H7 (cell line): ENCODE measurements at regions not wholly inside any gene's neighbourhood (a gene's known extent, or its start where the extent isn't known, plus 50 kb on each side); places are given as distances from the start of the nearest gene placed in this dataset.
"Not testable (repeated sequence)": the region's sequence is repeated elsewhere in the genome, so short reads cannot be mapped to it uniquely, and the experiment has no call there.

Source experiments
- DNase-seq: peaks from one replicate; pipeline ENCODE4 v3.0.0; 2012
- H3K27me3 ChIP-seq: 2 replicates; pipeline ENCODE4 v1.6.0; 2011; ENCODE audit warnings: mild to moderate bottlenecking, low read length; ENCODE audit not compliant: control insufficient read depth, insufficient read depth
- H3K36me3 ChIP-seq: replicated peaks from 2 replicates; pipeline ENCODE4 v1.5.1; 2011; ENCODE audit warnings: low read length; ENCODE audit not compliant: control insufficient read depth, insufficient read depth
- H3K4me3 ChIP-seq: 2 replicates; pipeline ENCODE4 v1.5.1; 2011; ENCODE audit warnings: low read depth, mild to moderate bottlenecking, control low read depth, low read length, moderate library complexity; ENCODE audit not compliant: insufficient read depth

DNA sequence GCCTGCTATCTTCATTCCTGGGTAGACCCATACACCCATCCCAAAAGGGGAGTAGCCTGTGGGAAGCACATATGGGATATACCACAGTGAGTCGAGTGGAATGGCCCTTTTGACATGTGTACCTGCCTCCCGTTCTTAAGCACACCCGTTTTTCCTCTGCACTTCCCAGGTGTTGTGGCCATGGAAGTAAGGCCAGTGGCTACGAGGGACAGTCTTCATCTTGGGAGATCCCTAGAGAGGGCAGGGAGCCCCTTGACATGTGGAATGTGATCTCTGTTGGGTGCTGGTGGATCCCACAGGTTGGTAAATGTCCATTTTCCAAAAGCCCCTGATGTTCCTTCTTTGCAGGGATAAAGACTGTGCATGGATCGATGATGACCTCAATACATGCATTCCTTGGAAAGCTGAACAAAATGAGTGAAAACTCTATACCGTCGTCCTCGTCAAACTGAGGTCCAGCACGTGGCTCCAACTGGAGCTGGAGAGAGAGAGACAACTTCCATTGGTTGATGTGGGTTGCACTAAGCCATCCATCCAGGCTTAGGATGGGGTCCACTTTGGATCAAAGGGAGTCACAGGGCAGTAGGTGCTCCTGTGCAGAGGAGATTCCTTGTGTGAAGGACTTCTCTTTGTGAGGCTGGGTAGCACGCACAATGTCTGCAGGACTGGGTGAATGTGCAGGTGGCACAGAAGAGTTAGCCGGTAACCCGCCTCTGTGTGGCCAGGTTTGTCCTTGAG lies 136.8 kb downstream of the SNRPN start:
- no peak for DNase-seq
- Histone ChIP-seq H3K4me3 (no peak overlapping the region), H3K36me3 (peaks cover 59% of the 10 kb centered on the region), H3K27me3 (no peaks in the 10 kb centered on the region)

DNA sequence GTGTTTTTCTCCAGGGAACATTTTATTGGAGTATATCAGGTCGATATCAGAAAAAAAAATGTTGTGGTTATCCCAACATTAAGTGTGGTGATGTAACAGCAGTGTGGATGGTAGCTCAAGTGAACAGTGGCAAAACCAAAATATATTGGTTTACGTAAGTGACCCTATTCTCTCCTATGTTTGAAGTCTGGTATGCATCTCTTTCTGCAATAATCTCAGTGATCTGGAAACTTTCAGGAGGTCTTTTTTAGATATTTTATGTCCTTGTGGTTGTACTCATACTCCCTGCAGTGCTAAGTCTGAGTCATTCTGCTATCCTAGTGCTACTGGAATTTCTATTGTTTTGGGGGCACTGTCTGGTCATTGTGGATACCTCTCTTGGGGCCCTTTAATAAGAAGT lies 137.9 kb downstream of the SNRPN start:
- Histone ChIP-seq H3K36me3 (peaks cover 55% of the 10 kb centered on the region), H3K27me3 (no peaks in the 10 kb centered on the region), H3K4me3 (no peak overlapping the region)
- DNase-seq, result no peak

DNA sequence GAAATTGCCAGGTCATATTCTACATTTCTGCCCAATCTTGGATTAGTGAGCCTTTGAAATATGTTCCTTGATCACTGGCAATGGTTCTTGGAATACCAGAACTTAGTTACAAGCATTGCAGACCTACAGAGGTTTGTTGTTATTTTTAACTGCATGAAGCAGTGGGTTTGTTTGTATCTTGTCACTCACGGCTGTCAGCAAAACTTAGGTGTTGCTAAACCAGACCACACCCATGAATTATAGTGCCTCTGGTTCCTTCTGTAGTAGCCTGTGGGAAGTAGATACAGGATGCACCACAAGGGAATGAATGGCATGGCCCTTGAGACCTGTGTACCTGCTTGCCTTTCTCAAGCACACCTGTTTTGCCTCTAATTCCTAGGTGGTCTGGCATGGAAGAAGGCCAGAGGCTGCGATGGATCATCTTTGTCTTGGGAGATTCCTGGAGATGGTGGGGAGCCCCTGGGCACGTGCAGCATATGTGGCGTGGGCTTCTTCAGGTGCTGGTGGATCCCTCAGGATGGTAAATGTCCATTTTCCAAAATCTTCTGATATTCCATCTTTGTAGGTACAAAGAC lies 138.8 kb downstream of the SNRPN start:
- Histone ChIP-seq H3K4me3 (no peak overlapping the region), H3K27me3 (no peaks in the 10 kb centered on the region), H3K36me3 (peaks cover 52% of the 10 kb centered on the region)
- DNase-seq, result no peak

DNA sequence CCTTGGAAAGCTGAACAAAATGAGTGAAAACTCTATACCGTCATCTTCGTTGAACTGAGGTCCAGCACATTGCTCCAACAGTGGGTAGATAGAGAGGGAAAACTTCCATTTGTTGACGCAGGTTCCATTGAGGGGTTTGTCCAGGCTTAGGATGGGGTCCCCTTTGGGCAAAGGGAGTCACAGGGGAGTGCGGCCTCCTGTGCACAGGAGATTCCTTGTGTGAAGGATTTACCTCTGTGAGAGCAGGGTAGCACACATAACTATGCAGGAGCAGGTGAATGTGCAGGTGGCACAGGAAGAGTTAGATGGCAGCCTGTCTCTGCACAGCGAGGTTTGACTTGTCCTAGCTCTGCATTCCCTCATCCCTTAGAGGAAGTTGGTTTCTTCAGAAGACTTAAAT lies 139.3 kb downstream of the SNRPN start:
- Histone ChIP-seq H3K36me3 (peaks cover 52% of the 10 kb centered on the region), H3K27me3 (no peaks in the 10 kb centered on the region), H3K4me3 (no peak overlapping the region)
- DNase-seq, result no peak

DNA sequence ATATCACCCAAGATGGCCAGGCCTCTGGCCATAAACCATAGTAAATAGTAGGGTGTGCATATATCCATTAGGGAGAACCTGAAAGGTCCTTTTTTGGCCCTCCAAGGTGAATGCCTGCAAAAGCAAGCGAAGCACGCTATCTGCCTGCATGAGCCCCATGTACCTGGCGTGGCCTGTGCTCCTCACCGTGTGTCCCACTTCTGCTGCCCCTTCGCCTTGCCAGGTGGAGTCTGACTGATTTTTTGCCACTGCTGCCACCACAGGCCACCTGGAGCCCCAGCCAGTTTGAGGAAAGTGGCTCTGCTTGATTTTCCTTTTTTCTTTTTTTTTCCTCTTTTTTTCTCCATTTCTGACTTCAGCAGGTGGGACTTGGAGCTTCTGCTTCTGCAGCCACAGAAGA lies 139.7 kb downstream of the SNRPN start:
- H3K4me3 ChIP-seq, result no peak overlapping the region
- no peaks in the 10 kb centered on the region for H3K27me3 ChIP-seq
- DNase-seq, result no peak
- H3K36me3 ChIP-seq, result peaks cover 51% of the 10 kb centered on the region

DNA sequence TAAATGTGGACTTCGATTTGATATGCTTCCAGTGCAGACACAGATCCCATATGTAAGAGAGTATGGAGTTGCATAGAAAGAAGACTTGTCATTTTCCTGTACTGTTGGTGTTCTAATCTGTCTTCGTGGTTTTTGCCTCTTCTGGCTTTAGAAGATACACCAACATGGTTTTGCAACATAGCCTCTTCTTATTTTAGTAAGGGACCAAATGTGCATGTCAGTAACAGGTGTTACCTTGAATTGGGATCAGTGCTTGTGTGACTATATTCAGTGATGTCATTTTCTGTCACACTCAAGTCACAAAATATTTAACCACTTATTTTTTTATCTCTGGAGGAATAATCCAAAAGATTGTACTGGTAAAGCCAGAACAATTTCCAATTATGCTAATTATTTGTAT lies 140.4 kb downstream of the SNRPN start:
- no peak for DNase-seq
- no peaks in the 10 kb centered on the region for H3K27me3 ChIP-seq
- no peak overlapping the region for H3K4me3 ChIP-seq
- H3K36me3 ChIP-seq, result peaks cover 47% of the 10 kb centered on the region

DNA sequence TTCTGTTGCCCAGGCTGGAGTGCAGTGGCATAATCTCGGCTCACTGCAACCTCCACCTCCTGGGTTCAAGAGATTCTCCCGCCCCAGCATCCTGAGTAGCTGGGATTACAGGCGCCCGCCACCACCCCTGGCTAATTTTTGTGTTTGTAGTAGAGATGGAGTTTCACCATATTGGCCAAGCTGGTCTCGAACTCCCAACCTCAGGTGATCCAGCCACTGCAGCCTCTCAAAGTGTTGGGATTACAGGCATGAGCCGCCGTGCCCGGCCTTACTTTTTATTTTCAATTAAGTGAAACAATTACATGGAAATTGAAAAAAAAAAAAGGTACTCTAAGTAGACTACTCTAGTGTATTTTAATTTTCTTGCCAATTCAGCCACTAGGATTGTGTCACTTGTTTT lies 145.2 kb downstream of the SNRPN start:
- peaks cover 26% of the 10 kb centered on the region for H3K36me3 ChIP-seq
- not testable (repeated sequence) for DNase-seq, H3K27me3 ChIP-seq, H3K4me3 ChIP-seq

DNA sequence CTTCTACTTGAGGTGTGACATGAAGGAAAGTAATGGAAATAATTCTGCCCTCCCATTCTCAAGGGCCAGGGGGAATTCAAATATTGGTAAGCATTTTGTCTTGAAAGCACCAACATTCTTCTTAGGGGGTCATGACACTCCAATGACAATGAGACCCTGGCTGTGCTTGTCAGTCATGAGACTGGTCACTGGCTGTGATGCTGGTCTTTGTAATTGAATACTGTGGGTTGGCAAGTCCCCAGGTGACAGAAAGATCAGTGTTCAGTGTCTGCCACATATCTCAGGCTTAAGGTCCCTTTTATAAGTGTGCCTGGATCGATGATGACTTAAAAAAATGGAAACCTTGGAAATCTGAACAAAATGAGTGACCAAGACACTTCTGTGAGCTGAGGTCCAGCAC lies 151.4 kb downstream of the SNRPN start:
- no peaks in the 10 kb centered on the region for H3K27me3 ChIP-seq
- no peak for DNase-seq
- peaks cover 34% of the 10 kb centered on the region for H3K36me3 ChIP-seq
- H3K4me3 ChIP-seq, result no peak overlapping the region

DNA sequence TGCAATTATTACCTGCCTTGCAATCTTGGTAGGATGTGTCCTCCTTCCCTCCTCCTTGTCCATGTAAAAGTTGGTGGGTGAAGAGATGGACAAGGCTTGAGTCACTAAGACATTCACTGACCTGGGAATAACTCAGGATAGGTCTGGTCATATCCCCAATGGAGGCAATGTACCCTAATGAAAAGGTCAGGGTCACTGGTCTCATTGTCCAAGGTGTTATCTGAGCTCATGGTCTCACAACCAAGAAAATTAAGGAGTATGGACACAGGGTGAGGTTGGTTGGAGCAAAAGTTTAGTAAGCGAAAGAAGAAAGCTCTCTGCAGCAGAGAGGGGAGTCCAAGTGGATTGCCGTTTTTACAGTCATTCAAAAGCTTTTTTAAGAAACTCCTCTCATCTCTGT lies 179.0 kb downstream of the SNRPN start:
- Histone ChIP-seq H3K4me3 (no peak overlapping the region), H3K27me3 (no peaks in the 10 kb centered on the region), H3K36me3 (no peaks in the 10 kb centered on the region)
- no peak for DNase-seq

DNA sequence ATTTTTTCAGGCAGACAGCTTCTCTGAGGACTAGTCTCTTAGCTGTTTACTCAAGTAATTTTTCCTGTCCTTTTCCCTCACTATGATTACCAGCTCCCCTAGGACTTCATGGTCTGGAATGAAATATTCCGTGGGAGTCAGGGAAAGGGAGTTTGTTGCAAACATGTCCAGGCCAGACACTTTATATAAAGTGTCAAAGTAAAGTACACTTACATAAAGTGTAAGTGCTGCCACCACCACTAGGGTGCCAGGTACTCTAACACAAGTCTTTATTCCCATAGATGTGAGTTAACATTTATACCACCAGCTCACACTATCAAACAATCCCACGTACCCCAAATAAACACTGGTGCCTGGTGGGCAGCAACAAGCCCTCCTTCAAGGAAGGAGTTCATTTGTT lies 179.8 kb downstream of the SNRPN start:
- Histone ChIP-seq H3K27me3 (no peaks in the 10 kb centered on the region), H3K36me3 (no peaks in the 10 kb centered on the region), H3K4me3 (no peak overlapping the region)
- no peak for DNase-seq

DNA sequence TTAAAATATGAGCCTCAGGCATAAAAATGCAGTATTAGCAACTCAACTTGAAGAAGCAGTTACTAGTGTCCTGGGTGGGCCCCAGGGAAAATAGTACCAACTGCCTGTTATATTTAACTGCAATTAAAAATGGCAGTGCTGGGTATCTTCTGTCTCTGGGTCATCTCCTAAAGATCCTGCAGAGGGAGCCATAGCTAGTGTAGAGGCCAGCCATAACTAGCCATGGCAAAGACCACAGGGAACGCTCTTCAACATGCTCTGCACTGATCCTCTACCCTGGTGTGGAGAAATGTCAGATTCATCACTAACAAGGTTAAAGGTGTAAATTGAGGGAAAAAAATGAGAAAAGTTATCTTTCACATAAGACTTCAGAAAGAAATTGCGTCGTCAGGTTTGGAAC lies 181.3 kb downstream of the SNRPN start:
- Histone ChIP-seq H3K36me3 (no peaks in the 10 kb centered on the region), H3K4me3 (no peak overlapping the region), H3K27me3 (no peaks in the 10 kb centered on the region)
- DNase-seq, result peak; percentile 4

DNA sequence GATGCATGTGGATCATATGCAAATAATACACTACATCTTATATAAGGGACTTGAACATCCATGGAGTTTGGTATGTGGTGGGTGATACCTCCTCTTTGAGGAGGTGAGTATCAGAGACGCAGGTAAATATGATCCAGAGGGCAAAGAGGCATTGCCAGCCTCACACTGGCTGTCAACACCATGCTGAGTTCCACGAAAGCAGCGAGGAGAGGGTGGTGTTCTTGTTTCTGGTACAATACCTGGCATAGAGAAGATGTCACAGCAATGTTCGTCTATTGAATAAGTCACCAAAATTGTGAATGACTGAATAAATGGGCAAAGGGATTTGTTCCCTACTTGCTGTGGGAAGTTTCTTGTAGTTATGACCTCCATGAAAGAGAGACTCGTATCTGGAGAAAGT lies 182.2 kb downstream of the SNRPN start:
- no peaks in the 10 kb centered on the region for H3K36me3 ChIP-seq
- no peaks in the 10 kb centered on the region for H3K27me3 ChIP-seq
- DNase-seq, result no peak
- H3K4me3 ChIP-seq, result no peak overlapping the region

DNA sequence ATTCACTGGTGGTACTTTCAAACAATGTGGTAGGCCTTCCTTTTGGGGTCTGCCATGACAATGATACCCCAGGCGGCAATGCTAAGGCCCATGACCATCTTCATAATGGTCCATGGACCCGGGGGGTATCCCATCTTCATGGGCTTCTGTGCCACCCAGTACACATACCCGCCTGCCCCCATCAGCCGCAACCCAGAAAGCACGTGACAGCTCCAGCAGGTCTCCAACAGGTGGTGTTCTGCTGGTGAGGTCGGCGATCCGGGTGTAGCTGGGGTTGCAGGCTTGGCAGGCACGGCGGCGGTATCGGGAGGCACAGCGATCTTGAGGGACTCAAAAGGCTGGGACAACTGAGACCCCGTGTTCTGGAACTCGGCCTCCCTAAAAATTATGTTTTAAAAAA lies 214.5 kb downstream of the SNRPN start:
- DNase-seq, result peak; percentile 15
- Histone ChIP-seq H3K27me3 (no peaks in the 10 kb centered on the region), H3K4me3 (no peak overlapping the region), H3K36me3 (no peaks in the 10 kb centered on the region)

DNA sequence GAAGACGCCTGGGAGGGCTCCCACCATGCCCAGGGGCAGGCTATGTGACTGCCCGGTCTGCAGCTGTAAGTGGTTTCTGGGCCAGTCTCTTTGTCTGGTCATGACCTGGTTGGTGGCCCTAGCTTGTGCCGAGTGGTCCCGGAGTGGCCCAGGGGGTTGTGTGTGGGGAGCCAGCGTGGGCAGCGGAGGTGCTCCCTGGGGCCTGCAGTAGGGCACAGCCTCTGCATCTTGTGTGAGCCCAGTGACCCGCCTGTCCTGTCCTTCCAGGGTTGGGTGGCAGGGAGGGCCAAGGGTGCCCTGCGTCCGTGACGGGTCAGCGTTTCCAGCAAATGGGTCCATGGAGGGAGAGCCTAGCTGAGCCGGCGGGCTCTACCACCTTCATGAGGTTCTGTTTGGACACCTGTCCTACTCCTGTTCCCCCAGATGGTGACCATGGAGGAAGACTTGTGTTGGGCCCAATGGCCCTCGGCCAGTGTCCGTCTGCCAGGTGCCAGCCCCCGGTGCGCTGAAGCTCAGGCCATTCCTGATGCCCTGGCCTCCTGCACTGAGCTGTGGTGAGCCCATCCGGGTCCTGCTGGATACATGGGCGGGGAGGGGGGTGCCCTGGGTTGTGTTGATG lies 215.4 kb downstream of the SNRPN start:
- H3K36me3 ChIP-seq, result no peaks in the 10 kb centered on the region
- no peak for DNase-seq
- H3K4me3 ChIP-seq, result no peak overlapping the region
- no peaks in the 10 kb centered on the region for H3K27me3 ChIP-seq

DNA sequence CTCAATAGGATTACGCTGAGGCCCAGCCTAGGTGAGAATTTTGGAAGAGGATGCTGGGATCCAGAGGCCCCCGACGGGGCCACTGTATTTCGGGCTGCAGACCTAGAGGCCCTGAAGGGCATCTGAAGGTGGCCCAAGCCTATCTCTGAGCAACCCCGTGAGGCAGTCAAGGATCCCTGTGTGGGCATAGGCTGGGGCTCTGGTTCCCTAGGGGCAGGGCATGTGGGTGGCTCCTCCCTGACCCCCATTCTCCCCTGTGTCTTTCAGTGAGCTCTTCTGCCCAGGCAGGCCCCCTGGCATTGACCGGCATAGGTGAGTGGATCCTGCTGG lies 216.0 kb downstream of the SNRPN start:
- DNase-seq, result peak; percentile 16
- no peaks in the 10 kb centered on the region for H3K36me3 ChIP-seq
- no peaks in the 10 kb centered on the region for H3K27me3 ChIP-seq
- no peak overlapping the region for H3K4me3 ChIP-seq
